HUES64 (cell line): ENCODE measurements at regions not wholly inside any gene's neighbourhood (a gene's known extent, or its start where the extent isn't known, plus 50 kb on each side); places are given as distances from the start of the nearest gene placed in this dataset.

Experiments
- H3K27ac ChIP-seq: 2 replicates; pipeline ENCODE4 v1.7.0; 2013; ENCODE audit warnings: low read depth, low read length, inconsistent platforms
- H3K27me3 ChIP-seq: 2 replicates; pipeline ENCODE4 v1.6.1; 2013; ENCODE audit warnings: mild to moderate bottlenecking, low read length; ENCODE audit not compliant: insufficient read depth
- H3K36me3 ChIP-seq: 2 replicates; pipeline ENCODE4 v1.6.1; 2013; ENCODE audit warnings: mild to moderate bottlenecking, low read length; ENCODE audit not compliant: insufficient read depth
- H3K4me1 ChIP-seq: 2 replicates; pipeline ENCODE4 v1.6.1; 2013; ENCODE audit warnings: mild to moderate bottlenecking, low read length, moderate library complexity; ENCODE audit not compliant: insufficient read depth
- H3K4me3 ChIP-seq: 2 replicates; pipeline ENCODE4 v1.5.1; 2013; ENCODE audit warnings: mild to moderate bottlenecking, low read length, moderate library complexity
- H3K9ac ChIP-seq: 2 replicates; pipeline ENCODE4 v1.6.1; 2013; ENCODE audit warnings: mild to moderate bottlenecking, low read depth, low read length
- H3K9me3 ChIP-seq: 2 replicates; pipeline ENCODE4 v1.6.1; 2013; ENCODE audit warnings: low read depth, low read length; ENCODE audit not compliant: insufficient read depth
- WGBS: fragments of 150-250, 120-280 bp; methylation state at CpG from one replicate; pipeline ENCODE4 v1.1.7; 2013; ENCODE audit warnings: missing lambda C conversion rate; 5-methylcytosine and 5-hydroxymethylcytosine counted together

DNA sequence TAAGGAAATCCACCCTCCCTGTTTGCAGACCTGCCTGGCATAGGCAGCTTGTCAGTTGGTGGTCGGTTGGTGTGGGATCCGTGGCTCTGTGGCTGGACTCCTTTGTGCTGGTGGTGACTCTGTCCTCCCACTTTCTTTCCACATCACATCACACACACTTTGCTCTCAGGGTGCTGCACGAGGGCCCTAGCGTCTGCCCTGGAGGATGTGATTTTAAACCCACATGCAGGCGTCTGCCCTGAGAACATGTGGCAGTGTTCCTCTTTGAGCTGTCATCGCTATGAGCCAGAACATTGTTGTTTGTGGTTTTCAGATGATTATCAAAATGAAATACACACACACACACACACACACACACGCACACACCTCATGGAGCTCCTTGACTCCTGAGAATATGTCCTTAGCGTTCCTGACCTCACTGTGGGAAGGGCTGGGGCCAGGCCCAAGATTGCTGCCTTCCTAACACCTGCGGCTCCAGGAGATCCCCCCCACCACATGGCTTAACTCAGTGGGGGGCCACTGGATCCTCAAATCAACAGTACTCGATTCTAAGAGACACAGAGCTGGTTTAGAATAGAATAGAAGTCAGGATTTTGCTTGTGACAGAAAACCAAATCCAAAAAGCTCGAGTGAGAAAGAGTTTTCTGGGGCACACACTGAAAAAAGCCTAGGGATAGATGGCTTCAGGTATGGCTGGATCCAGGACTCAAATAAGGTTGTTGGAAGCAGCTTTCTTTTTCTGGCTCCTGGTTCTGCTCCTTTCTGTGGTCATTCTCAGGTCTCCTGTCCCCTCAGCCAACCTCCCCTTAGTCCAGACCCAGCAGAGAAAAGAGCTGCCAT is 54.8 kb downstream of the RTP5 start:
- Histone ChIP-seq H3K27me3 (no peaks in the 10 kb centered on the region), H3K4me1 (no peaks in the 10 kb centered on the region), H3K27ac (no peak overlapping the region), H3K9ac (no peak overlapping the region), H3K9me3 (no peaks in the 10 kb centered on the region), H3K4me3 (no peak overlapping the region), H3K36me3 (no peaks in the 10 kb centered on the region)
- 87% methylated on average over 11 of the region's 11 CpGs for WGBS

DNA sequence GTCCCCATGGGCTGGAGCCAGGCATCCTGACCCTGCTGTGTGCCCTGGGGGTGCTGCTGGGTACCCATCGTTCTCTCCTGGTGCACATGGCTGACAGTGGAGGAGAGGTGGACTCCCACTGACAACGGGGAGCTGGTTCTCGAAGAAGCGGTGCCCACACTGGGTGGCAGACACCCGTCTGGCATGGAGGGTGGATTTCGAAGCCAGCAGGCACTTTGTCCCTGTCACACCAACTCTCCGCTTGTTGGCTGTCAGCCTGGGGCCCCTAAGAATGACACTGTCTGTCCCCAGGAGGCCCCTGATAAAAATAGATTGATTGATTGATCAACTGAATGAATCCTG is 55.4 kb downstream of the RTP5 start:
- no peaks in the 10 kb centered on the region for H3K27me3 ChIP-seq
- no peak overlapping the region for H3K4me3 ChIP-seq
- 91% methylated on average over 7 of the region's 7 CpGs for WGBS
- no peaks in the 10 kb centered on the region for H3K36me3 ChIP-seq
- H3K9me3 ChIP-seq: no peaks in the 10 kb centered on the region
- no peak overlapping the region for H3K27ac ChIP-seq
- no peak overlapping the region for H3K9ac ChIP-seq
- H3K4me1 ChIP-seq: no peaks in the 10 kb centered on the region

DNA sequence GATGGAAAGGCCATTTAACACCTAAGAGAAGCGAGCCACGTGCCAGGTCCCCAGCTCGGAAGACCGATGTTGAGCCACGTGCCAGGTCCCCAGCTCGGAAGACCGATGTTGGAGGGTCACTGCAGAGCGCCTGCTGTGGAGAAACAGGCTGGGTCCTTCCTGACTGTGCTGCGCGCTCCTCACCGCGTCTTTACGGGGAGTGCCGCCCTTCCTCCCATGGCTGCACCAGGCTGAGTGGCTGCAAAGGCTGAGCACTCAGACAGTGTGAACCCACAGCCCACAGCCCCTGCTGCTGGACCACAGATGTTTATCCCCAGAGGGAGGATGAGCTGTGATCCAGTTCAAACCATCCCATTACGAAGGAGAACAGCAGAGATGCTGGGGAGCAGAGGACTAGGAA is 55.7 kb downstream of the RTP5 start:
- H3K4me3 ChIP-seq: no peak overlapping the region
- no peak overlapping the region for H3K27ac ChIP-seq
- no peaks in the 10 kb centered on the region for H3K4me1 ChIP-seq
- H3K9ac ChIP-seq: no peak overlapping the region
- no peaks in the 10 kb centered on the region for H3K9me3 ChIP-seq
- 93% methylated on average over 15 of the region's 15 CpGs for WGBS
- H3K36me3 ChIP-seq: no peaks in the 10 kb centered on the region
- H3K27me3 ChIP-seq: no peaks in the 10 kb centered on the region

DNA sequence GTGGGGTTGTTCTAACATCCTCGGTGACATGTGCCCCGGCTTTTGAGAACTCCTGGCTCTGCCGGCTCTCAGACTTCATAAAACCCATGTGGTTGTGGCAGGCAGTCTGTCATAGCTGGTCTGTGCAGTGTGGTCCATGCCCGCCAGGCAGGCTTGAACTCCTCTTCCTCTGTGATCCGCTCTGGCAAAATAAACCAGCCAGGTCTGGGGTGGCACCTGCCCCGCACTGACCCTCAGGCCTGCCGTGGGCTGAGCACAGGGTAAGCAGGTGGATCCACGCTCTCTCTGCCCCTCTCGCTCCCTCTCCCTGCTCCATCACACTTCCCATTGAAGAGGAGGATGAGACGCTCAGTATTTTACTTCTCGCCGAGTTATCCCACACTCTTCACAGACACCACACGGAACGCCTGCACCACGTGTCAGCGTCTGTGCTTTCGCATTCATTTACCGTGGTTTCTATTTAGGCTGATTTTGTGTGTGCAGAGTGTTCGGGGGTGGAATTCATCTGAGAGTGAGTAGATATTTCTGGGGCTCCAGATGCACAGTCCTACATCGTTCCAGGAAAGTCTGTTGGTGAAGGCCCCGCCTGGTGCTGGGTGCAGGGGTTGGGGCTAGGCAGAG is 56.4 kb downstream of the RTP5 start:
- Histone ChIP-seq H3K4me3 (no peak overlapping the region), H3K36me3 (no peaks in the 10 kb centered on the region), H3K9me3 (no peaks in the 10 kb centered on the region), H3K4me1 (no peaks in the 10 kb centered on the region), H3K27ac (no peak overlapping the region), H3K27me3 (no peaks in the 10 kb centered on the region), H3K9ac (no peak overlapping the region)
- 79% methylated on average over 21 of the region's 21 CpGs for WGBS

DNA sequence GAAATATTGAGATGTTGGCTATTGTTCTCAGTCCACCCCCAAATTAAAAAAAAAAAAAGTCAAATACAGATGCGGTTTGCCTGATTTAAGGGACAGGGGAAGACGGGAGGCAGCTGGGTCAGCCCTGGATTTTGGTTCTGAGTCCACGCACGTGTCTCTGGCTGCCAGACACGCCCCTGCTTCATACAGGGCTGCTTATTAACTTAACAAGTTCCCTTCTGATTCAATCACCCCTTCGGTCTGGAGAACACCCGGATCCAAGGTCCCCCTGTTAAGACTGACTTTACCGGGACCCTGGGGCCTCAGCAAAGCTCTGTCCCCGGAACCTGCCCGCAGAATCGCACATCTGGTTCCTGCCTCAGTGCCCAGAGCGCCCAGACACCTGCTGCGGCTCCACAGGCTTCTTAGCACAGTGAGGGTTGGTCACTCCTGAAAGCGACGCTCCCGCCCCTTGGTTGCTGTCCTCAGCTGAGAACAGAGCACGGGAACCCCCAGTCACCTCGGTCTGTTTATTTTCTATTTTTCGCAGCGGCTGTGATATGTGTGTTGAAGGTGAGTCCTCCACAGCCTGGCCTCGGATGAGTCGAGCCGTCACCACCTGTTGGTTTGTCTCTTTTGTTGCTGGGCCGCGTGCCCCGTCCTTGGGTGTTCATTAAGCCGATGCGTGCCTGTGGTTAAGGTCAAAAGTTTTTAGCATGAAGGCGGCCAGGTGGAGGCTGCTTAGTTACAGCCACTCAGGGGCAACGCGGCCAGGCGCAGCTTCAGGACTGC is 57.2 kb downstream of the RTP5 start:
- H3K27me3 ChIP-seq: no peaks in the 10 kb centered on the region
- H3K4me3 ChIP-seq: no peak overlapping the region
- H3K9ac ChIP-seq: no peak overlapping the region
- WGBS: 80% methylated on average over 32 of the region's 32 CpGs
- no peaks in the 10 kb centered on the region for H3K36me3 ChIP-seq
- no peaks in the 10 kb centered on the region for H3K4me1 ChIP-seq
- no peak overlapping the region for H3K27ac ChIP-seq
- no peaks in the 10 kb centered on the region for H3K9me3 ChIP-seq

DNA sequence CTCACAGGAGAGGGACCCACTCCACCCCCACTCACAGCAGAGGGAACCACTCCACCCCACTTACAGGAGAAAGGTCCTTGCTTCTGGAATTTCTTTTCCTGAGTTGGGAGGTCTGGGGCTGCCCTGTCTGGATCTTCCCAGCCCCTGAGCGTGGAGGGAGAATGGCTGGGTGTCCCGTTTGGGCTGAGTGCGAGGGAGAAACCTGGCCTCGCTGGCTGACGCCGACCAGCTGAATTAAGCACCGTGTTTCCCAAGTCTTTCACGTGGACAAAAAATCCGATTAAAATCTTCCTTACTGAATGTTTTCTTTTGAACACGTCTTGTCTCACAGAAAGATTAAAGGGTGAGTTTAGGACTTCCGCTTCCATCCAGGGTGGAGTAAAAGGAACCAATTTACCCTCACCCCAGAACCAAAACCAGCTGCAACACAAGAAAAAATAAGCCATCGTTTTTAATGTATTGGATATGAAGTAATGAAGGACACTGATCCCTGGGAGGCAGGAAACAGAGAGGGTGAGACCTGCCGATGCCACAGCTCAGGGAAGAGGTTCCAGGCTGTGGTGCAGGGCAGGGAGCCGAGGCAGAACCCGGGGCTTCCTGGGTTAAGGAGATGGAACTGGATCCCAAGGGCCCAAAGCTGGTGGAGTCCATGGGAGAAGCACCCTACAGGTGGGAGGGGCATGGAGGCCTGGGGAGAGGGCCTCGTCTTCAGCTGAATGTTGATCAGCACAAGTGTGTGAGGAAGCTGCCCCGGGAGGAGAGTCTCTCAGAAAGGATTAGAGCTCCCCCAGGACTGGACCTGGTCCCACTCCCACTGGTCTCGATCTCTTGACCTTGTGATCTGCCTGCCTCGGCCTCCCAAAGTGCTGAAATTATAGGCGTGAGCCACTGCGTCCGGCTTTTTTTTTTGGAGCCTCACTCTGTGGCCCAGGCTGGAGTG is 60.3 kb downstream of the RTP5 start:
- WGBS: 80% methylated on average over 22 of the region's 22 CpGs
- H3K27ac ChIP-seq: no peak overlapping the region
- no peaks in the 10 kb centered on the region for H3K4me1 ChIP-seq
- no peaks in the 10 kb centered on the region for H3K9me3 ChIP-seq
- no peak overlapping the region for H3K4me3 ChIP-seq
- no peaks in the 10 kb centered on the region for H3K27me3 ChIP-seq
- H3K9ac ChIP-seq: no peak overlapping the region
- H3K36me3 ChIP-seq: no peaks in the 10 kb centered on the region

DNA sequence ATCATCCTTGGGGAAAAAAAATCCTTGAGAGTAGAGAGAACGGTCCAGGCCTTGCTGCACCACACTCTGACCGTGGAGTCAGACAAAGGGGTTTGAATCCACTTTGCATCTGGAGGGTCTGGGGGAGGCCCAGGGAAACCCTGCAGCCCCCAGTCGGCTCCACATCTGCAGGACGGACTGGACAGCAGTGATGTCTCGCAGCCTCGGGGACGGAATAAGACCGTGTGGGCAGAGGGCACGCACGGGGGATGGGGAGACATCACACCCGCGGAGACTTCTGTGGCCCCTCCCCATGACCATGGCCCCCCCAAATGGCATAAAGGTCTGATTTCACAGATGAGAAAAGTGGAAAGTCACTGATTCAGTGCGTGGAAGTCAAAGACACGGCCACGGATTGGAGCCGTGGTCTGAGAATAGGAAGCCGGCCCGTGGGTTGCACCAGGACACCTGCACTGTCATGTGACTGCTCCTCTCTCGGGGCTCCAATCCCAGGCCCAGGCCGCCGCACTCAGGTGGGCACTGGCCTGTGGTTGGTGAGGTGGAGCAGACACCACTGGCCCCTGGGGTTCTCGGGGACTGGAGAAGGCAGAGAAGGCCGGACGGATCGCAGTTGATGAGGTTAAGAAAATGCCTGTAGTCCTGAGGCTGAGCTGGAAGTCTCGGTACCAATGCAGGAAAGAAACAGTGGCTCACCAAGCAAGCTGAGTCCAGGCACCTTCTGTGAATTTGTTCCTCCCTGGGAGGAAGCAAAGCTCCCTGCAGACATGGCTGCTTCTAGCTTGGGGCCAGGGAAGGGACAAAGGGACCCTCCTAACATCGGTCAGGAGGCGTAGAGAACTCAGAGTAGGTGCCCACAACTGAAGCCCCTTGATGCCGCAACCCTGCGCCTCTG is 61.8 kb downstream of the RTP5 start:
- no peak overlapping the region for H3K27ac ChIP-seq
- H3K9me3 ChIP-seq: peaks cover 9% of the 10 kb centered on the region; the same call in 1 of the 2 replicates
- H3K27me3 ChIP-seq: no peaks in the 10 kb centered on the region
- 92% methylated on average over 30 of the region's 30 CpGs for WGBS
- H3K36me3 ChIP-seq: no peaks in the 10 kb centered on the region
- no peak overlapping the region for H3K9ac ChIP-seq
- H3K4me1 ChIP-seq: no peaks in the 10 kb centered on the region
- H3K4me3 ChIP-seq: no peak overlapping the region

DNA sequence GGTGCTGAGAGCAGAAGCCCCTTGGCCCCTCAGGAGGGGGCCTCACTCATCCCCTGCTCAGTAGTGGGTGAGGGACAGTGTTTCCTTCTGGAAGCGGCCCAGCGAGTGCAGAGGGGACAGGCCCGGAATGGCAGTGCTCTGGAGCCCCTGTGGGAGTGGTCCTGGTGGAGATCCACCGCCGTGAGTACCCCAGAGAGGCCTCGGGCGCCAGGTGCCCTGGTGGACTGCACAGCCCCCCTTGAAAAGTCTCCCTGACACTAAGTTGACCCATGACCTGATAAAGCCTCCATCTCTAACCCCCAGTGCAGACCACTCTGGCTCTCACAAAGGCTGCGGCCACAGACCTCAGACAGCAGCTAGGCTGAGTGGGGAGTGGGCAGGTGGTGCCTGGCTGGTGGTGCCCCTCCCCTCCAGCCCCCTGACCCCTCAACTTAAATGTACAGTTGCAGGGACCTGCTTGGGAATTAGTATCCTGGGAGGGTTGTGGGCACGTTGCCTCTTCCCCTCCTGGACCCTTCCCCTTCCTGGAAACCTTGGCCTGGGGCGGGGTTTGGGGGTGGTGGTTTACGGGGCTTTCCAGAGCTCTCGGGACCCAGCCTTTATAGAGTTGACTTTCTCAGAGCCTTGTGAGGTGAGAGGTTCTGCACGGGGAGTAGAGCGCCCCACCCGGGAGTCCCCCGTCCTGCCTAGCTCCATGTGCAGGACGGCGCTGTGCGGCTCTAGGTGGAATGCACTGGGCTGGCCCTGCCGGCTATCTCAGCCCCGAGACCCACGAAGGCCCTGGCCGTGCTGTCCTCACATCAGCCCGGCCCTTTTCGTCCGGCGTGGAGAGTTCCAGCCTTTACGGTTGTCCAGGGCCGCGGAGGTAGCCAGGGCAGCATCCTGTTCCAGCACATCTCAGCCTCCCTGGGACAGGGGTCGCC is 62.7 kb downstream of the RTP5 start:
- Histone ChIP-seq H3K4me3 (no peak overlapping the region), H3K36me3 (no peaks in the 10 kb centered on the region), H3K27me3 (no peaks in the 10 kb centered on the region), H3K27ac (no peak overlapping the region), H3K4me1 (no peaks in the 10 kb centered on the region), H3K9me3 (peaks cover 9% of the 10 kb centered on the region; the same call in 1 of the 2 replicates), H3K9ac (no peak overlapping the region)
- 91% methylated on average over 30 of the region's 31 CpGs for WGBS

DNA sequence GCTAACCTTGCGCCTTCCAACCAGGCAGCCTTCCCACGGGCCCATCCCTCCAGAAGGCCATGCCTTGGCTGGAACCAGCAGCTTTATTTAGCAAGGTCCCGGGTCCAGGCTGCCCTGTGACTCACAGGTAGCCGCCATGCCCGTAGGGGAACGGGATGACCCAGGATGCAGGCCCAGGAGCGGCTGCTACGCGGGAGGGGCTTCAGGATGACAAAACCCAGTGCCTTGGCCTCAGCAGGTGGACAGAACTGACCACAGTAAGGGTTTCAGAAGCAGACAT is 63.3 kb downstream of the RTP5 start:
- H3K27ac ChIP-seq: no peak overlapping the region
- H3K9ac ChIP-seq: no peak overlapping the region
- 88% methylated on average over 9 of the region's 9 CpGs for WGBS
- H3K36me3 ChIP-seq: no peaks in the 10 kb centered on the region
- no peaks in the 10 kb centered on the region for H3K27me3 ChIP-seq
- no peak overlapping the region for H3K4me3 ChIP-seq
- peaks cover 9% of the 10 kb centered on the region; the same call in 1 of the 2 replicates for H3K9me3 ChIP-seq
- no peaks in the 10 kb centered on the region for H3K4me1 ChIP-seq
